HG03439 (cell line): ENCODE measurements at regions not wholly inside any gene's neighbourhood (a gene's known extent, or its start where the extent isn't known, plus 50 kb on each side); places are given as distances from the start of the nearest gene placed in this dataset.

ENCODE experiments used
- ATAC-seq: cut with Tn5 transposase; IDR thresholded peaks from one replicate; pipeline ENCODE4 v1.9.1; 2021; ENCODE audit warnings: mild to moderate bottlenecking, moderate library complexity; ENCODE audit not compliant: unreplicated experiment

DNA sequence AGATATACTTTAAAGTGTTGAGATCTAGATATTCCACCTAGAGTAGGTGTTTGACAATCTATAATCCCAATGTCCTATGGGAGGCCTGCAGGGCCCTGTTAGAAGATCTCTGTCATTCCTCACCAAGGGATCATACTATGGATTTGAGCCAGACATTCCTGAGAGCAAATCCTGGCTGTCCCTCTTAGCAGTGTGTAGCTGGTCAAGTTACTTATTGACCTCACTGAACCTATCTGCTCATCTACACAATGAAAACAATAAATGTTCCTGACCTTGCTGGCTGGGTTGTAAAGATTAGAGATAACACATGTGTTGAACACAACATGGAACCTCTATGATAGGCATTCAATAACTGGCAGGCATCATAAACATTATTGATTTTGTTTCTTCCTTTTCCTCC is 265.6 kb upstream of the ATP11B start:
- ATAC-seq, result no peak

DNA sequence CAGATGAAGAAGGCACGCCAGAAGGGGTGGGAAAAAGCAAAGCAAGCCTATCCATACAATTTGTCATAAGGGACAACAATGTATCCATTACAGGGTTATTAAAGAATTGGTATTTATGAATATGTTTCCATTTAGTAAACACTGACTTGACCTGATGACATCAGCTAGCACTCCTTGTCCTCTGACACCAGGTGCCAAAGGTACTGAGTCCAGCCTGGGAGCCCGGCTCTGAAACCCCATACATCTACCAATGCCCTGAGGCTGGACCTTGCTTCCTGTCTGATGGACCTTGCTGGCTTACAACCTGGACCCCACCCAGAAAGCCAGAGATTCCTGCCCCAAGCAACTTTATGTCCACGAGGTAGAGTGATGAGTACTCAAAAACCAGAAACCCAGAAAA is 263.0 kb upstream of the ATP11B start:
- no peak for ATAC-seq

DNA sequence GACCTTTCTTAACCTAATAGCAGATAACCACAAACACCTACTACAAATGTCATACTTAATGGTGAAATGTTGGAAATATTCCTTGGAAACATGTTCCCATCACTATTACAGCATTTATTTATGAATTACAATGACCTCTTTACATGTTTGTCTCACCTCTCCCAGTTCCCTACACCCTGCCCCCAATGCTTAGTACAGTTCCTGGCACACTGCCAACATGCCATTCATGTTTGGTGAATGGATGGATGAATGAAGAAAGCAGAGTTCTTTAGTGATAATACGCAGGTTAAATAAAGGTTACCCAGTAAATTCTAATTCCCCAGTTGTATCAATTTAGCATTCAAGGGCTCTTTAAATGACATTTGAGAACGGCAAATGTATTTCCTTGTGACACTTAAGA is 259.9 kb upstream of the ATP11B start:
- no peak for ATAC-seq

DNA sequence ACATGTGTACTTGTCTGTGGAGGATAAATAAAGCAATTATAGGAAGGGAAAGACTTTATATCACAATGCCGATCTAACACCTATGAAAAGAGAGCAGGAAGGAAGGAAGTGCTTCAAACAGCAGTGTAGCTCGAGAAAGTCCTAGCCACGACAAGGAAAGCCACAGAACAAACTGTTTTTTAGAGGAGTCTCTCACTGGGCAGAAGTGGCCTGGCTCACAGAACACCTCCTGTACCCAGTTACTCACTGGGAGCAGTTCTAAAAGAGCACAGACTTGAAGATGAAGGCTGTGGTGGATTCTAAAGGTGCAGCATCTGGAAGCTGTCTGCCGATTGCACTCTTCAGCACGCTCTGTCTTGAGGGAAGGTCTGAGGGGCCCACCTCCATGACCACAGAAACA is 248.8 kb upstream of the ATP11B start:
- ATAC-seq, result no peak

DNA sequence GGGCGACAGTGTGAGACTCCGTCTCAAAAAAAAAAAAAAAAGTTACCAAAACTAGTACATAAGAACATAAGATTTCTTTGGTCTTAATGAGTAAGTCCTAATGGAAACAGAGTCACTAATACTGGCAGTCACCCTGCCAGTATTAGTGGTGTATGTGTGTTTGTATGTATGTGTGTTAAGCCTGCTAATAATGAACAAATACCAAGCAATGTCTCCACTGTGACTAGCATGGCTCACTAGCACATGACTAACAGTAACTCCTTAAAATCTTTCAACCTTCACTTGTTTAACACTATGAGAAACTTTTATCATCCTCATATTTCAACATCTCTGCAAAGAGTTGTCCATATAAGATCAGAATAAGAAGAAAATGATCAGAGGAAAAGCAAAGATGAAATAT is 231.0 kb upstream of the ATP11B start:
- no peak for ATAC-seq

DNA sequence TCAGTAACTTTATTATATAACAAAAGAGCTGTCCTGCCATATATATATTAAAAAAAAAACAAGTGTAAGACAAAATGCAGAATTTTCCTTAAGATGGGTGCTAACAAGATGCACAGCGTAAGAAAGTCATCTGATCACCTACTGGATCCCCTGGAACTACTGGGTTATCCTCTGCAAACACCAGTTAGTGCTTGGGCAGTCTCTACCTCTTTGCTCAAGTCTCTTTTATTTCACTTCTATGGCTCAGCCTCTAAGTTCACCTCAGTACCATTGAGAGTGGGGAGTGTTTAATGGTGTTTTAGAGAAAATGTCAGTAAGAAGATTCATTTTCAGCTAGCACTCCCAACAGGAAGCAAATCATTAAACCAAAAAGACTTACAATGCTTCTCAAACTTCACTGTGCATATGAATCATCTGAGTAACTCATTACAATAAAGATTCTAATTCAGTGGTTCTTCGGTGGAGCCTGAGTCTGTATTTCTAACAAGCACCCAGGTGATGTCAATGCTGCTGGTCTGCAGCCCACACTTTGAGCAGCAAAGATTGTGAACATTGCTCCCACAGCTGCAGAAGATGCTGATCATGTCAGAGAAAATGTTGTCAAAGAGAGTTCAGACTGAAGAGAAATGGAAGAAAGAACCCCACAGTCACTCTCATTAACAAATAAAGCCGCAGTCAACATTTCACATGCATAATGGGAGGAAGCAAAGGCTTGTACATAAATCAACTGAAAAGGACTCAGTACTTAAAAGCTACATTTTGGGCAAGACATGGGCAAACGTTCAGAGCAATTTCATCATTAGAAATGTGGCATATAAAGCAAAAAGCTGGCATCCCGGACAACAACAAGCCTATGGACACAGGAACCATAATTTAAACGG is 227.1 kb upstream of the ATP11B start:
- no peak for ATAC-seq

DNA sequence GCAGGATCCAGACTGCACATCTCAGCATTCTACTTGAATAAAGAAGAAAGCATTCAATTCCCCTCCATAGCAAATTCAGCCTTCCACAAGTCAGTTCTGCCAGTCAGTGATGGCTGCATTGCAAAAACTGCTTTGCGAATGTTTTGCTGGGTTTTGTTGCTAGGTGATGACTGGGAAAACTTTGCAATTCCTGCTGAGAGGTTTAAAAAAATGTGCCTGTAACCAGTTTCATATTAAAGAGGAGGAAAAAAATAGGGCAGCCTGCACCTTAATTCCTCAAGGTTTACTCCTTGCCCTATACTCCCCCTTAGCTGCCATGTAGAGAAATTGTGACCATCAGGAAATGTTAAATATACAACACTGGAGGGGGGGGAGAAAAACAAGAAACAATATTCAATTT is 225.6 kb upstream of the ATP11B start:
- no peak for ATAC-seq

DNA sequence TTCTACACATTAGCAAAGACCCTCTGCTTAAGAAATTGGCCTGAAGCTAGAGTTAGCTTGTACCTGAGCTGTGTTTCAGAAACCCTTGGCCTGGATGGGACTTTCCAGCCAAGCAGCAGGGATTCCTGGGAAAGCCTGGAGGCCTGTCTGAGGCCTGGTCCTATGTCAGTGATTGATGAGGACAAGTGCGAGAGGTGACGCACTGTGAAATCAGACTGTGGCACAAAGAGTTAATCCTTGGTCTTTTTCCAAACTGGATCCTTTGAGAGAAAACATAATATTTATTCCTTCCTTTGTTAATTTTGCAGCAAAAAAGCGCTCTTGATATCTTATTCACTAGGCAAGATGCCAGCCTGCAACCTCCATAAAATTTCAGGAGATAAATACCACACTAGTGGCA is 225.0 kb upstream of the ATP11B start:
- ATAC-seq, result no peak

DNA sequence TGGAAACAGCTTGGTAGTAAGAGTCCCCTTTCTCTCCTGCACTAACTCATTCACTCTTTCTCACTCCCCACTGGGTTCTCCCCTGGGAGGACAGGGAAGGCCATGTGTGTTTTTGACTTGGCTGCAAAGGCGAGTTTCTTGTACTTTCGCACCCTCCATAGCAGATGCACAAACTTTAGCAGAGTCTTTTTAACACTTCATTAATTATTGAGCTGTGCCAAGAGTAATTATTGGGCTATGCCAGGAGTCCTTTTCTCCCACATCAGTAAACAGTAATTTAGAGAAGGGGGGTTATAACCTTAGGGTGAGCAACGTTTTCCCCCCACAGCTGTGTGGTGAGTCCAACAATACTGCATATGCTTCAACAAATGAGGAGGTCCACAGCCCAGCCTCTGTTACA is 224.4 kb upstream of the ATP11B start:
- no peak for ATAC-seq

DNA sequence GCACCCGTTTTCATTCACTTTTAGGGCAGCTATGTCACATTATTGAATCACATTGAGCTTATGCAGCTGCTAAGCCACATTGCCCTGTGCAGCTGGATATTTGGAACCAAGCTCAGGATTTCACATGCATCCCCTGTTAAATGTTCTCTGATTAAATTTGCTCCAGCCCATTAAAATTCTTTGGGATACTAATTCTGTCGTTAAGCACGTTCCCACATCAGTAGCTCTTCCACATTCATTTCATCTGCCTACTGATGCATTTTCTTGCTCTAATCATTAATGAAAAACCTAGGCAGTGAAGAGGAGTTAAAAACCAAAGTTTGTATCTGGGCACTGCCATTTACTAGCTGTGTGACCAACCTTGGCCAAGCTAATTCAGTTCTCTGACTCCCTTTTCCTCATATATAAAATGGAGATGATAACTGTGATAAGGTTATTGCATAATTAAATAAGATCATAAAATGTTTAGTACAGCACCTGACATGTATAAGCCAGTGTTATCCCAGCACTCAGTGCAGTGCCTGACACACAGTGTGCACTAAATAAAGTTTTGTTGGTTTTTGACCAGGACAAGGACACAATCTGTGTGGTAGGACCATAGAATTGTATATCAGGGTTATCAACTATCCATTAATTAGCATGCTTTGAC is 222.2 kb upstream of the ATP11B start:
- ATAC-seq, result no peak

DNA sequence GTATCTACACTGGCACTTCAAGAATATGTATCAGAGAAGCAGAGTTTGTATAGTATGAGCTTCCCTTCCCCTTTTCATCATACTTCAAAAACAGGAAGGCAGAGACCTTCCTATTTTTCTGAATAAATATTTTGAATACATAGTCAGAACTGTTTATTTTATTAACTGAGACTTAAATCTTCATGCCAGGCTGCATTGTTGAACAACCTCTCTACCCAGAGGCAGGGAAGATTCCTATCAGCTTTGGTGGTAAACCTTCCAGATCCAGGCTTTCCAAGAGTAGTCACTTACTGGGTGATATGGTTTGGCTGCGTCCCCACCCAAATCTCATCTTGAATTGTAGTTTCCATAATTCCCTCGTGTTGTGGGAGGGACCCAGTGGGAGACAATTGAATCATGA is 217.4 kb upstream of the ATP11B start:
- ATAC-seq, result no peak

DNA sequence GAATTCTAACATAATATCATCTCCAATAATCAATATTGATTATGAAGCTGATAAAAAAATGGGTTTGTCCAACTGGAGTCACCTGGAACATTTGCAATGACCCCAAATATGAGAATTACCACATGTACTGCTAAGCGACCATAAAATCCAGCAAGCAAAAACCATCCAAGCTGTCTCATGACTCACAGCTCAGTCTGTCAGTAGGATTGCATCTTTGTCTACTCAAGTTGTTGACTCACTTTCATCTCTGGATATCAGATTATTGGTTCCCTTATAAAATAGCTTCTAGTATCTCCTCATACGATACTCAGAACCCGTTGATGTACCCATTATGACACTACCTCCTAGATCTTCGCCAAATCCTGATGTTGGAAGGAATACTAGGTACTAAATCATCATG is 209.8 kb upstream of the ATP11B start:
- no peak for ATAC-seq

DNA sequence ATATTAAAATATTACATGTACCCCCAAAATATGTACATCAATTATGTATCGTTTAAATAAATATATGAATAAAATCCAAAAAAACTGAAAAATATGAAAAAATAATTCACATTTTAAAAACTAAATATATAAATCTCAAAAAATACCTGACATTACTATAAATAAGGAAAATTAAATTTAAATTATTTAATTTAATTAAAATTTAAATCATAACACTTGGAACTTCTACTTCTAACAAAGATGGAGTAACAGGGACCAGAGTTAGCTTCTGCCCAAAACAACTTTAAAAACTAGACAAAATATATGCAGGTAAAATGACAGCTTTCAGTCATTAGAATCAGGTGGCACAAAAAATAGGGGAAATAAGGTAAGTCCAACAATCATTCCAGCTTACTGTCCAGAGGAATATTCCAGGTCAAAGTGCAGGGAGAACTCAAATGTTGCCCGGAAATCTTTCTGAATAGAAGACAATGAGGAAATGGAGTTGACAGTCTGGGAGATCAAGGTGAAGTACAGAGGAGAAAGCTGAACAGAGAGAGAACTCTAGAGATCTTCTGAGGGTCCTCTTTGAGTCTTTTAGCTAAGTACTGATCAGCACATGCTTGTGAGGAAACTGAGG is 207.7 kb upstream of the ATP11B start:
- no peak for ATAC-seq

DNA sequence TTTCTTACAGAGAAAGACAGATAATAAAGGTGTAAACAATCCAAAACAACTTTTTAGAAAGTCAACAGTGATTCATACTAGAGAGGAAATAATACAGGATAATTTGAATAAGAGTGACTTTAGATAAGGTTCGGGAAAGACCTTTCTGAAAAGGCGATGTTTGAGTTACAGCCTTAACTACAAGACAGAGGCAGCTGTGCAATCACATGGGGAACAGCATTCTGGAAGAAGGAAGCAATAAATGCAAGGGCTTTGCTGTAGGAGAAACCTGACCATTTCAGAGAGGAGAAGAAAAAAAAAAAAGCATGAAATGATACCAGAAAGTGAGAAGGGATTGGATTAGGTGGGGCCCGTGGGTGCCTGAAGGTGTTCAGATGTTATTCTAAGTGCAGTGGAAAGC is 200.6 kb upstream of the ATP11B start:
- ATAC-seq, result no peak

DNA sequence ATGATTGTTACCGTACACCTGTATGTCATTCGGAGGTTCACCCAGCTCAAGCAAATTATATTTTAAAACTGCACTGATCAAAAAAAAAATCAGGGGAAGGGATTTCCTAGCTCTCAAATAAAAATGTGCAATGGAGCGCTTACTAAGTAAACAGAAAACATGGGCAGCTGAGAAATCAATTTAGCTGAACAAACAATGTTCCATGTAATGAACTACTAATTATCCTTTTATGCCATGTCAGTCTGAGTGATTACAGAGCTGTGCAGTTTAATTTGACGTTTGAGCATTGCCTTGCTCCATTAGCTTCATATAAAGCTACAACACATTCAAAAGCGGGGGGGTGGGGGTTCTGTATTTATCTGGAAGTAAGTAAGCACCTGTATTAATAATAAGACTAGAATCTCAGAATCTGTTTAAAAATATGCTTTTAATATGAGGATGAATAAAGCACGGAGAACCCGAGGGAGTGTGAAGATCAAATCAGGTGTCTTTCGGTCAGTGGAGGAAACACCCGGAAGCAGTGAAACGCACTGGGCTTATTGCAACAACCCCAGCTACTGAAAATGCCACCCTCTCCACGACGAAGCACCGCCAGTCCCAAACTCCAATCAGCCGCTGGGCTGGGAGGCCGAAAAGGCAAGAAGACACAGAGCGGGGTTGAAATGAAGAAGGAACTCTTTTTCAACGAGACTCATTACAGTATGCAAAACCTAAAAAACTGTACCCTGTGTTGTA is 196.5 kb upstream of the ATP11B start:
- no peak for ATAC-seq

DNA sequence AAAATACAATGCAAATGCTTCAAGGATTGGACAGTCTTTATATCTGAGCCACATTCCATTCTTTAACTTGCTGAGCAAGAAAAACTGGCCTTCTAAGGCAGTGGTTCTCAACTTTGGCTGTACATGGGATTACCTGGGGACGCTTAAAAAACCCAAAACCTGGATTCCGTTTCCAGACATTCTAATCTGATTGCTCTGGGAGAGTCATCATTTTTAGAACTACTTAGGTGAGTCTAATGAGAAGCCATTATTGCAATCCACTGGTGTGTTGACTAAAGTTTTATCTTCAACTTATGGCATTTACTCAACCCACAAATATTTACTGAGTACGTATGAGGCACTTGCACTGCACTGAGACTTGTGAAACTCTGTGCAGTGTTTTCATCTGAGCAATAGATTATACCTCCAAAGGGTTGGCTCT is 195.7 kb upstream of the ATP11B start:
- ATAC-seq, result no peak

DNA sequence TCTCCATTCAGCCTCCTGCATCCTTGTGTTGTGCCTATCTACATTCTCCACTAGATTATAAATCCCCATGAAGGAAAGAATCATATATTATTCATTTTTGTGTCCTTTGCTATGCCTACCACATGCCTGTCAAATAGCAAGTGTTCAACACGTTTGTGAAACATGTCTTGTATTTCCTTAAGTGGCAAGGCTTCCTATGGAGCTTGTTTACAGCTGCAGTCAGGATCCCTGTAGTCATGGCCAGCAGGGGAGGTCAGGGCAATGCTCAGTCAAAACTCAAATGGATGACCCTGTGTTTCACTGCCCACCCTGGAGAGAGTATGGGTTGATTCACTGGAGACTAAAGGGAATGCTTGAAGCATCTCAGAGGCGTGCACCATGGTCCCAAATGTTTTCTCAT is 191.7 kb upstream of the ATP11B start:
- no peak for ATAC-seq

DNA sequence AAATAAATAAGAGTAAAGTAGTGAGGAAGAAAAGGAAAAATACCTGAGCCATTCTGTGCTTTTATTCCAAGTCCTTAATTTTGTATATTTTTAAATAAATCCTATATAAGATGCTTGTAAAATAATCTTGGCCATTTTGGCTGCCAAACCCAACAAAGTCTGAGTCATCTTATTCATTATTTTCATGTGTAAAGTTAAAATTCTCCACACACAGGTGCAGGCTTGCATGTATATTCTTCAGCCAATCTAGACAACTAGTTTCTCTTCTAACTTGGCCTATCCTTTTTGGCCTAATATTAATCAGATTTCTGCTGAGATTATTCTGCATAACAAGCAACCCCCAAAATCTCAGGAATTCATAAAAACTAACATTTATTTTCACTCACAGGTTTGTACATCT is 189.8 kb upstream of the ATP11B start:
- ATAC-seq, result no peak

DNA sequence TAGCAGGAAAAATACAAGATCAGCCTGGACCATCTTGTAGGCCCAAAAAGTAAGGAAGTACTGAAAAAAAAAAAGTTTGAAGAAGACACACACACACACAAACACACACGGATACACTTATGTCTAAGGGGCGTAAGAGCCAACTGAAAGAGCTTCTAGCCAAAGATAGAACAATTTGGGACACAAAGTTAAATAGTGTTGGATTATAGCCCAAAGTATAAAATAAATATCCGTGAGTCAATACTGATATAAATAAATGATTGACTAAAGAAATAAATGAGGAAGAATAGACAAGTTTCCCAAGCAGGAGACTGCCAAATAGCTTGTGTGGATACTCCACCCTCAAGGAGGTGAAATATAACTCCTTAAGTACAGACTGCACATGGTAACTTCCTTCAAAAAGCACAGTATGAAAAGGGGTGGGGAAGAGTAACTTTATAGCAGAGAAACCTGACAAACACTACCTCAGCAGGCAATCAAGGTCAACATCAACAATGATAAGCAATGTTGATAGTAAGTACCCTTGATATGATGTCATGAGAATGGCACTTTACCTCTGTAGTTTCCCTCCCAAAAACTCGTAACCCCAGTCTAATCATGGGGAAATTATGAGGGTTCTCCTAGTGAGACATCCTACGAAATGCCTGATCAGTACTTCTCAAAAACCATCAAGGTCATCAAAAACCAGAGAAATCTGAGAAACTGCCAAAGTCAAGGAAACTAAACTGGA is 187.3 kb upstream of the ATP11B start:
- no peak for ATAC-seq

DNA sequence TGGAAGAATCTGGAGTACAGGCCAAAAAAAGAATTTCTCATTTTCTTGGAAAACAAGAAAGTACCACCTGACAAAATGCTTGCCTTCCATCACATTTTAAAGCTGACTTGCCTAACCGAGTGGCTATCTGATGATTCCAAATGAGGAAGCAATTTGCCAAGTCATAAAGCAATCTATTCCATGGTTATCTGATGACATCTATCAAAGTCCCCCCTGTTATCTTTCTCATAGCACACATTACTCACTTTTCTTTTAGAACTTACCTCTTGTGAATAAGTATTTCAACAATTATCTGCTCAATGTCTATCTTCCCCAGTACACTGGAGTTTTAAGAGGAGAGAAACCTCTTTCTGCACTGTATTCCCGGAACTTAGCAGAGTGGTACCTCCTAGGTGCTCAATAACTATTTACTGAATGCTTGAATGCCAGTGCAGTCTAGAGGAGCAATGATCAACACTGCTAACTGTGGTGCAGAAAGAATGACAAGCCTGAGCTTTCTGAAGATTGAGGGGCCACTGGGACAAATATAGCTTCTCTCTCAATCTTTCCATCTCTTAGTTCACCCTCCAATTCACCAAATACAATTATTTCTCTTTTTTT is 186.3 kb upstream of the ATP11B start:
- ATAC-seq, result no peak
